ENCODE measurements at regions not wholly inside any gene's neighbourhood (a gene's known extent, or its start where the extent isn't known, plus 50 kb on each side); places are given as distances from the start of the nearest gene placed in this dataset.

- Histone ChIP-seq H3K4me2 (ENCODE audit: low read depth, low read length, poor library complexity, severe bottlenecking) (no peak overlapping the region), H2AFZ (ENCODE audit: low read length) (no peak overlapping the region), H3K79me2 (ENCODE audit: low read length) (no peaks in the 10 kb centered on the region), H3K27ac (ENCODE audit: low read length) (no peak overlapping the region), H4K20me1 (ENCODE audit: insufficient read depth, low read depth, low read length) (no peaks in the 10 kb centered on the region), H3K9me2 (replicated peaks; ENCODE audit: insufficient read depth, low read length) (no peaks in the 10 kb centered on the region), H3K9me3 (ENCODE audit: low read length) (no peaks in the 10 kb centered on the region), H3K36me3 (ENCODE audit: insufficient read depth, low read length) (no peaks in the 10 kb centered on the region), H3K9ac (ENCODE audit: low read length) (no peak overlapping the region), H3K27me3 (ENCODE audit: low read length) (no peaks in the 10 kb centered on the region), H3K4me3 (ENCODE audit: low read length) (no peak overlapping the region), H3K4me1 (ENCODE audit: low read length) (no peaks in the 10 kb centered on the region)
- DNase-seq: no peak
These were observed 140.8 kb upstream of the ZNF644 start for GRCh38 chr1:91162613-91163012.

GRCh38 chr1:91161749-91162148 lies 139.9 kb upstream of the ZNF644 start:
- H4K20me1 ChIP-seq (ENCODE audit: insufficient read depth, low read depth, low read length): no peaks in the 10 kb centered on the region
- H3K4me3 ChIP-seq (ENCODE audit: low read length): no peak overlapping the region
- H2AFZ ChIP-seq (ENCODE audit: low read length): no peak overlapping the region
- H3K4me1 ChIP-seq (ENCODE audit: low read length): no peaks in the 10 kb centered on the region
- H3K9ac ChIP-seq (ENCODE audit: low read length): no peak overlapping the region
- H3K27ac ChIP-seq (ENCODE audit: low read length): no peak overlapping the region
- no peaks in the 10 kb centered on the region for H3K9me3 ChIP-seq (ENCODE audit: low read length)
- H3K4me2 ChIP-seq (ENCODE audit: low read depth, low read length, poor library complexity, severe bottlenecking): no peak overlapping the region
- H3K79me2 ChIP-seq (ENCODE audit: low read length): no peaks in the 10 kb centered on the region
- no peaks in the 10 kb centered on the region for H3K9me2 ChIP-seq (replicated peaks; ENCODE audit: insufficient read depth, low read length)
- no peaks in the 10 kb centered on the region for H3K36me3 ChIP-seq (ENCODE audit: insufficient read depth, low read length)
- no peaks in the 10 kb centered on the region for H3K27me3 ChIP-seq (ENCODE audit: low read length)
- DNase-seq: no peak

GRCh38 chr1:91161166-91161565 lies 139.3 kb upstream of the ZNF644 start:
- Histone ChIP-seq H3K4me3 (ENCODE audit: low read length) (no peak overlapping the region), H3K27ac (ENCODE audit: low read length) (no peak overlapping the region), H4K20me1 (ENCODE audit: insufficient read depth, low read depth, low read length) (no peaks in the 10 kb centered on the region), H2AFZ (ENCODE audit: low read length) (no peak overlapping the region), H3K27me3 (ENCODE audit: low read length) (no peaks in the 10 kb centered on the region), H3K9me2 (replicated peaks; ENCODE audit: insufficient read depth, low read length) (no peaks in the 10 kb centered on the region), H3K9me3 (ENCODE audit: low read length) (no peaks in the 10 kb centered on the region), H3K9ac (ENCODE audit: low read length) (no peak overlapping the region), H3K4me2 (ENCODE audit: low read depth, low read length, poor library complexity, severe bottlenecking) (no peak overlapping the region), H3K4me1 (ENCODE audit: low read length) (no peaks in the 10 kb centered on the region), H3K36me3 (ENCODE audit: insufficient read depth, low read length) (no peaks in the 10 kb centered on the region), H3K79me2 (ENCODE audit: low read length) (no peaks in the 10 kb centered on the region)
- DNase-seq: no peak

GRCh38 chr1:91160363-91161075 lies 138.7 kb upstream of the ZNF644 start:
- H3K9me3 ChIP-seq (ENCODE audit: low read length): no peaks in the 10 kb centered on the region
- DNase-seq: no peak
- no peak overlapping the region for H3K27ac ChIP-seq (ENCODE audit: low read length)
- no peaks in the 10 kb centered on the region for H4K20me1 ChIP-seq (ENCODE audit: insufficient read depth, low read depth, low read length)
- H3K9ac ChIP-seq (ENCODE audit: low read length): no peak overlapping the region
- H3K4me2 ChIP-seq (ENCODE audit: low read depth, low read length, poor library complexity, severe bottlenecking): no peak overlapping the region
- H3K27me3 ChIP-seq (ENCODE audit: low read length): no peaks in the 10 kb centered on the region
- H3K79me2 ChIP-seq (ENCODE audit: low read length): no peaks in the 10 kb centered on the region
- H3K36me3 ChIP-seq (ENCODE audit: insufficient read depth, low read length): no peaks in the 10 kb centered on the region
- H2AFZ ChIP-seq (ENCODE audit: low read length): no peak overlapping the region
- no peaks in the 10 kb centered on the region for H3K4me1 ChIP-seq (ENCODE audit: low read length)
- H3K9me2 ChIP-seq (replicated peaks; ENCODE audit: insufficient read depth, low read length): no peaks in the 10 kb centered on the region
- H3K4me3 ChIP-seq (ENCODE audit: low read length): no peak overlapping the region

- Histone ChIP-seq H4K20me1 (ENCODE audit: insufficient read depth, low read depth, low read length) (no peaks in the 10 kb centered on the region), H3K4me1 (ENCODE audit: low read length) (no peaks in the 10 kb centered on the region), H3K4me3 (ENCODE audit: low read length) (no peak overlapping the region), H3K79me2 (ENCODE audit: low read length) (no peaks in the 10 kb centered on the region), H2AFZ (ENCODE audit: low read length) (no peak overlapping the region), H3K4me2 (ENCODE audit: low read depth, low read length, poor library complexity, severe bottlenecking) (no peak overlapping the region), H3K9me2 (replicated peaks; ENCODE audit: insufficient read depth, low read length) (no peaks in the 10 kb centered on the region), H3K9ac (ENCODE audit: low read length) (no peak overlapping the region), H3K27me3 (ENCODE audit: low read length) (no peaks in the 10 kb centered on the region), H3K36me3 (ENCODE audit: insufficient read depth, low read length) (no peaks in the 10 kb centered on the region), H3K27ac (ENCODE audit: low read length) (no peak overlapping the region), H3K9me3 (ENCODE audit: low read length) (no peaks in the 10 kb centered on the region)
- DNase-seq: no peak
These were observed 131.5 kb upstream of the ZNF644 start for GRCh38 chr1:91153341-91153740.

- no peak overlapping the region for H3K4me2 ChIP-seq (ENCODE audit: low read depth, low read length, poor library complexity, severe bottlenecking)
- H3K9me2 ChIP-seq (replicated peaks; ENCODE audit: insufficient read depth, low read length): no peaks in the 10 kb centered on the region
- no peaks in the 10 kb centered on the region for H3K27me3 ChIP-seq (ENCODE audit: low read length)
- H3K36me3 ChIP-seq (ENCODE audit: insufficient read depth, low read length): no peaks in the 10 kb centered on the region
- no peaks in the 10 kb centered on the region for H3K79me2 ChIP-seq (ENCODE audit: low read length)
- no peak overlapping the region for H3K9ac ChIP-seq (ENCODE audit: low read length)
- H2AFZ ChIP-seq (ENCODE audit: low read length): no peak overlapping the region
- H3K4me3 ChIP-seq (ENCODE audit: low read length): no peak overlapping the region
- no peaks in the 10 kb centered on the region for H3K4me1 ChIP-seq (ENCODE audit: low read length)
- H3K9me3 ChIP-seq (ENCODE audit: low read length): no peaks in the 10 kb centered on the region
- no peak overlapping the region for H3K27ac ChIP-seq (ENCODE audit: low read length)
- no peak for DNase-seq
- no peaks in the 10 kb centered on the region for H4K20me1 ChIP-seq (ENCODE audit: insufficient read depth, low read depth, low read length)
These were observed 130.5 kb upstream of the ZNF644 start for GRCh38 chr1:91152331-91152730.

GRCh38 chr1:91151702-91152101 lies 129.9 kb upstream of the ZNF644 start:
- Histone ChIP-seq H2AFZ (ENCODE audit: low read length) (no peak overlapping the region), H3K27ac (ENCODE audit: low read length) (no peak overlapping the region), H3K4me3 (ENCODE audit: low read length) (no peak overlapping the region), H4K20me1 (ENCODE audit: insufficient read depth, low read depth, low read length) (no peaks in the 10 kb centered on the region), H3K36me3 (ENCODE audit: insufficient read depth, low read length) (no peaks in the 10 kb centered on the region), H3K9ac (ENCODE audit: low read length) (no peak overlapping the region), H3K4me2 (ENCODE audit: low read depth, low read length, poor library complexity, severe bottlenecking) (no peak overlapping the region), H3K4me1 (ENCODE audit: low read length) (no peaks in the 10 kb centered on the region), H3K79me2 (ENCODE audit: low read length) (no peaks in the 10 kb centered on the region), H3K9me3 (ENCODE audit: low read length) (no peaks in the 10 kb centered on the region), H3K27me3 (ENCODE audit: low read length) (no peaks in the 10 kb centered on the region), H3K9me2 (replicated peaks; ENCODE audit: insufficient read depth, low read length) (no peaks in the 10 kb centered on the region)
- DNase-seq: no peak

- no peak overlapping the region for H3K4me2 ChIP-seq (ENCODE audit: low read depth, low read length, poor library complexity, severe bottlenecking)
- no peaks in the 10 kb centered on the region for H3K36me3 ChIP-seq (ENCODE audit: insufficient read depth, low read length)
- no peaks in the 10 kb centered on the region for H3K27me3 ChIP-seq (ENCODE audit: low read length)
- H3K79me2 ChIP-seq (ENCODE audit: low read length): no peaks in the 10 kb centered on the region
- no peak overlapping the region for H3K27ac ChIP-seq (ENCODE audit: low read length)
- no peaks in the 10 kb centered on the region for H3K9me2 ChIP-seq (replicated peaks; ENCODE audit: insufficient read depth, low read length)
- no peak for DNase-seq
- H4K20me1 ChIP-seq (ENCODE audit: insufficient read depth, low read depth, low read length): no peaks in the 10 kb centered on the region
- H3K9ac ChIP-seq (ENCODE audit: low read length): no peak overlapping the region
- H3K9me3 ChIP-seq (ENCODE audit: low read length): no peaks in the 10 kb centered on the region
- no peak overlapping the region for H3K4me3 ChIP-seq (ENCODE audit: low read length)
- H2AFZ ChIP-seq (ENCODE audit: low read length): no peak overlapping the region
- no peaks in the 10 kb centered on the region for H3K4me1 ChIP-seq (ENCODE audit: low read length)
These were observed 126.8 kb upstream of the ZNF644 start for GRCh38 chr1:91148641-91149069.
